HG02852 (cell line): ENCODE measurements at regions not wholly inside any gene's neighbourhood (a gene's known extent, or its start where the extent isn't known, plus 50 kb on each side); places are given as distances from the start of the nearest gene placed in this dataset.

ENCODE experiments used
- ATAC-seq: cut with Tn5 transposase; IDR thresholded peaks from one replicate; pipeline ENCODE4 v1.9.1; 2021; ENCODE audit warnings: mild to moderate bottlenecking, moderate library complexity; ENCODE audit not compliant: unreplicated experiment

GRCh38 chr4:177687117-177687516, 244.9 kb upstream of the AGA start:
- ATAC-seq: no peak

- ATAC-seq: no peak
Observed at GRCh38 chr4:177692907-177693306, 250.7 kb upstream of the AGA start.

GRCh38 chr4:177696438-177696966, 254.3 kb upstream of the AGA start:
- no peak for ATAC-seq

- ATAC-seq: no peak
Observed at GRCh38 chr4:177699365-177700213, 257.4 kb upstream of the AGA start.

- ATAC-seq: no peak
Observed at GRCh38 chr4:177706916-177707315, 264.7 kb upstream of the AGA start.

- no peak for ATAC-seq
Observed at GRCh38 chr4:177713454-177713853, 271.2 kb upstream of the AGA start.

GRCh38 chr4:177717407-177717806, 275.2 kb upstream of the AGA start:
- ATAC-seq: no peak

- no peak for ATAC-seq
Observed at GRCh38 chr4:177718514-177718913, 276.3 kb upstream of the AGA start.

- no peak for ATAC-seq
Observed at GRCh38 chr4:177726111-177726510, 283.9 kb upstream of the AGA start.

- ATAC-seq: no peak
Observed at GRCh38 chr4:177728361-177729152, 286.3 kb upstream of the AGA start.

GRCh38 chr4:177729681-177730080, 287.4 kb upstream of the AGA start:
- ATAC-seq: no peak

- no peak for ATAC-seq
Observed at GRCh38 chr4:177737387-177737940, 295.2 kb upstream of the AGA start.

- ATAC-seq: peak; percentile 83
Observed at GRCh38 chr4:177740563-177740962, 298.3 kb upstream of the AGA start.

GRCh38 chr4:177759729-177760128, 317.5 kb upstream of the AGA start:
- ATAC-seq: no peak

- no peak for ATAC-seq
Observed at GRCh38 chr4:177761692-177762091, 319.5 kb upstream of the AGA start.

- ATAC-seq: no peak
Observed at GRCh38 chr4:177769155-177769554, 326.9 kb upstream of the AGA start.

GRCh38 chr4:177770776-177771175, 328.5 kb upstream of the AGA start:
- ATAC-seq: no peak

- no peak for ATAC-seq
Observed at GRCh38 chr4:177771645-177772044, 329.4 kb upstream of the AGA start.

GRCh38 chr4:177778623-177779022, 336.4 kb upstream of the AGA start:
- ATAC-seq: peak; percentile 66

GRCh38 chr4:177785000-177785399, 342.8 kb upstream of the AGA start:
- ATAC-seq: no peak

- ATAC-seq: no peak
Observed at GRCh38 chr4:177789610-177790009, 347.4 kb upstream of the AGA start.

- no peak for ATAC-seq
Observed at GRCh38 chr4:177791188-177791587, 349.0 kb upstream of the AGA start.
